ENCODE measurements at regions not wholly inside any gene's neighbourhood (a gene's known extent, or its start where the extent isn't known, plus 50 kb on each side); places are given as distances from the start of the nearest gene placed in this dataset.

GRCh38 chr10:29163746-29164145 is 125.1 kb upstream of the LYZL1 start:
- no peak for DNase-seq (ENCODE audit: low spot score)

DNA sequence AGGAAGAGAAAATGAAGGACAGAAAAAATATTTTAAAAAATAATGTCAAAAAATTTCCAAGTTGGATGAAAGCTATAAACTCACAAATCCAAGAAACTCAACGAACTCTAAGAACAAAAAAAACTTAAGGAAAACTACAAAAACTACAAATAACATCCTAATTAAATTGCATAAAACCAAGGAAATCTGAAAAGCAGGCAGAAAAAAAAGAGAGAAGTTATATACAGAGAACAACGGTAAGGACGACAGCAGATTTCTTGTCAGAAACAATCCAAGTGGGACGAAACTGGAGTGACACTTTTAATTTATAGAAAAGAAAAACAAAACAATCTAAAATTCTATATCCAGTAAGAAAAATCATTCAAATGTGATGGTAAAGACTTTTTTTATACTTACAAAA is 122.2 kb upstream of the LYZL1 start:
- no peak for DNase-seq (ENCODE audit: low spot score)

DNA sequence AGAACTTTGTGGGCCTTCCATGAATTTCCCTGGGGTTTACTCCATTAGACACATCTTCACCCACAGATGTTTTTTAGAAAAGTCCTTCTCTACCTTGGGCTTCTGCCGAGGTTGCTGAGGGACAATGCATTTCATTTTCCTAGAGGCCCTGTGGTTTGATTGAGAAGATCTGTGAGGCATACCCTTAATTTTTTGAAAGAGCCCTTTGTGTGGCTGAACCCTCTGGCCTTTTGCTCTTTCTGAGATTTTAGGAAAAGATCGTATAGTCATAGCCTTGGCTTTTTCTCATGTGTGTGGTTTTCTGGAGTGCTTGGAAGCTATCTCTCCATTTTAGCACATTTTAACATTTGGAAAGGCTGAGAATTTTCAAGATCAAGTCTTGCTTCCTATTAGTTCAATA is 119.8 kb upstream of the LYZL1 start:
- peak; percentile 82 for DNase-seq (ENCODE audit: low spot score)

DNA sequence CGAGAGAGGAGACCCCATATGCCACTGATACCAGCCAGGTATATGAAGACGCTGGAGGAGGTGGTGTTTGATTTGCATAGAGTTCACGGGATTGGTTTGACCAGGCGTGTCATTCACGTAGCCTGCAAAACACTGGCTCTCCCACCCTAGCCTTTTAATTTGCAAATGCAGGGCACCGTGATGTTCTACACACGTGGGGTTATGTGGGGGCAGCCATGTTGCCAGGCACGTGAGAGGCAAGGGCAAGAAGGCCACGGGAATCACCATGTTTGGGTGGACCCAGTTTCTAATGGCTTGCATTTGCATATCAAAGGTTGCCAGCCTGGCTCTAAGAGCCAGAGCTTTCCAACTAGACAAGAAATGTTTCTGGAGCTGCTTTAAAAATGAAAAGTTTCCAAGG is 117.2 kb upstream of the LYZL1 start:
- DNase-seq (ENCODE audit: low spot score), result no peak

GRCh38 chr10:29174389-29174788 is 114.5 kb upstream of the LYZL1 start:
- DNase-seq (ENCODE audit: low spot score), result no peak

GRCh38 chr10:29176845-29177832 is 111.7 kb upstream of the LYZL1 start:
- no peak for DNase-seq (ENCODE audit: low spot score)

DNA sequence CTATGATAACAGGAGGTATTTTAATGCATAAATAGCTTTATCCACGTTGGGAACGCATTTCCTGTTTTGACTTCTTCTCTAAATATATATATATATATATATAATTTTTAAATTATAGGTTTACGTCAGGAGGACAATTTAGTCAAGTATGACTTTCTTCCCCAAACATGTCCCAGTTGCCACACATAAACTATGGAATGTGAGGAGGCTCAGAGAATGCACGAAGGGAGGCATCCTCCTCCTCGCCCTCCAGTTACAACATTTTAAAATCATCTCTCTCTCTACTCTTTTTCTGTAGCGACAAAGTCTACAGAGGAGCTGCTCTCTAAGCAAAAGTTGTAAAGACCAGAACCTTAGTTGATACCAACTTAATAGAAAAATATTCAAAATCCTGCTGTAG is 106.9 kb upstream of the LYZL1 start:
- no peak for DNase-seq (ENCODE audit: low spot score)

- DNase-seq (ENCODE audit: low spot score), result no peak
These were observed 105.4 kb upstream of the LYZL1 start for GRCh38 chr10:29183301-29183945.

GRCh38 chr10:29184205-29185000 is 104.5 kb upstream of the LYZL1 start:
- no peak for DNase-seq (ENCODE audit: low spot score)

GRCh38 chr10:29185050-29185449 is 103.8 kb upstream of the LYZL1 start:
- no peak for DNase-seq (ENCODE audit: low spot score)

DNA sequence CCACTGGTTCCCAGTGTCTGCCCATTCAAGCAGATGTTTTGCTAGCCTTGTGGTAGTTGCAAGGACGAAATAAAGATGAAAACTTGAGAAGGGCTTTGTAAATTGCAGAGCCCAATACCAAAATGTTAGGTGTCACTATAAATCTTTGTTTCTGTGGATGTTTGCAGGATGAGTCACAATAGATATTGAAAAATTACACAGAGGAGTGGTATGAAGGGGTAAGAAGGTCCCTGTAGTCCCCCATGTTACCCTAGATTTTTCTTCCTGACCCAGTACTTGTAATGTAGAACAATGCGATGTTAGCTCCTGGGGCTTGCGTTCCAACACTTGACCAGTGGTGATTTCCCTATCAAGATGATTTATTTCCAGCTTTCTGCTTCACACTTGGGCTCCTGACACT is 102.6 kb upstream of the LYZL1 start:
- no peak for DNase-seq (ENCODE audit: low spot score)

- DNase-seq (ENCODE audit: low spot score), result no peak
These were observed 99.6 kb upstream of the LYZL1 start for GRCh38 chr10:29189256-29189655.

- DNase-seq (ENCODE audit: low spot score), result no peak
These were observed 97.2 kb upstream of the LYZL1 start for GRCh38 chr10:29191674-29192073.

GRCh38 chr10:29199339-29199738 is 89.5 kb upstream of the LYZL1 start:
- DNase-seq (ENCODE audit: low spot score), result no peak

DNA sequence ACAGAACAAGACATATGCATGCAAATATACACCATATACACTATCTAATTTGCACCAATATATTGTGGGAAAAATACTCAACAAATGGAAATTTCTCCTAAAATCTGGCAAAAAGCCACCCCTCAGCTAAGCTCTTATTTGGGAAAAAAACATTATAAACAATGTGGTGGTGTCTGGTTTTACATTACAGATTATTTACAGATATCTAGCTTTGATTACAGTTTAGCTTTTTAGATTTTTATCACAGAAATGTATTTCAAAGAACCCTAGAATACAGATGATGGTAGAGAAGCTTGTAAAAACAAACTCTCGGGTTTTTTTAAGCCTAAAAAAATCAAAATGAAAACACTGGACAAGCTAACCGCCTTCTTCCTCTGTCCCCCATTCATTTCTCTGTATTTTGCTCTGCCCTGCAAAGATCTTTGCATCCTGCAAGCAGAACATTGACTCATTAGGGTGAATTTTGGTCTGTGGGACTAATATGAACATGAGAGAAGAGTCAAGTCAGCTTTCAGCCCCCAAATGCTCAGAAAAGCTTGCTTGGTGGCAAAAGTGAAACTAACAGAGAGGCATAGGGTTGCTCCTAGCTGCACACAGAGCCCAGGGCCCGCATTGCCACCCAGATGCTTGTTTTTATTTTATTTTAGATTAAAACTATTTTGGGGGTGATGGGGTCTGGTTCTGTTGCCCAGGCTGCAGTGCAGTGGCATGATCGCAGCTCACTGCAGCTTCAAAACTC is 88.8 kb upstream of the LYZL1 start:
- DNase-seq (ENCODE audit: low spot score), result no peak

DNA sequence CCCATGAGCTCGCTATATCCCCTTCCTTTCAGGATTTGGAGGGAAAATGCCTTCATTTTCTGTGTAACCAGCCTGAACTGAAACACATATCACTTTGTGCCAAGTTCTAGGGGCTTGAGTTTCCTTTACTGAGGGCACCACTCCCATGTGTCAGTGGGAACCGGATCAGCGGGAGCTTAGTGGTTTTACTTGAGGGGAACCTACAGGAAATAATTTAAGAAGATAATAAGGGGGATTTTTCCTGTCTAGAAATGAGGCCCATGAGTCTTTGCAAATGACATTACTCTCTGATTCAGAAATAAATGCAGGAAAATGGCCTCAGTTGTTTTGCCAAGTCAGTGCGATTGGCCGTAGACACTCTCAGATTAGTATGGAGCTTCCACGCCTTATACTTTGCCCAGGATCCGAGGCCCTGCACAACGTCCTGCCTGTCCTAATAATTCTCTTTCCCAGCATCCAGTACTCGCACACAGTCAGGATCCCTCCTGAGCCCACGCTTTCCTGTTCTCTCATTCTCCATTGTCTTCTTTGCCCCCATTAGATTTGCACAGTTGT is 86.4 kb upstream of the LYZL1 start:
- no peak for DNase-seq (ENCODE audit: low spot score)

GRCh38 chr10:29203432-29203831 is 85.4 kb upstream of the LYZL1 start:
- no peak for DNase-seq (ENCODE audit: low spot score)

- DNase-seq (ENCODE audit: low spot score), result no peak
These were observed 84.6 kb upstream of the LYZL1 start for GRCh38 chr10:29204070-29204800.

DNA sequence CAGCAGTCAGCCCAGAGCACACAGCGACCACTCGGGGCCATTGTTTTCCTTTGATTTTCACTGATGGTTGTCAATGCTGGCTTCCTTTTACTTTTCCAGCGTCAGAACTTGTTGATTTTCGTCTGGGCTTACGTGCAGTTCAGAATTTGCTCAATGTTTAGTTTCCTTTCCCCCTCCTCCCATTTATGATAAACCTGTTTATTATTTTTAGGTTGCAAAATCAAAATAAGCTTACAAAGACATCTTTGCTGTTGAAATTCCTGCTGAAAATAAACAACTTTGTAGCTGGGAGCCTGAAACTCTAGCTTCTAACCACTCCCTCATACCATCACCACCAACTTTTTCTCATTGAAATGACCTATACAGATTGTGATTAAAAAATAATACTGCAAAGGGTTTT is 83.1 kb upstream of the LYZL1 start:
- DNase-seq (ENCODE audit: low spot score), result no peak

DNA sequence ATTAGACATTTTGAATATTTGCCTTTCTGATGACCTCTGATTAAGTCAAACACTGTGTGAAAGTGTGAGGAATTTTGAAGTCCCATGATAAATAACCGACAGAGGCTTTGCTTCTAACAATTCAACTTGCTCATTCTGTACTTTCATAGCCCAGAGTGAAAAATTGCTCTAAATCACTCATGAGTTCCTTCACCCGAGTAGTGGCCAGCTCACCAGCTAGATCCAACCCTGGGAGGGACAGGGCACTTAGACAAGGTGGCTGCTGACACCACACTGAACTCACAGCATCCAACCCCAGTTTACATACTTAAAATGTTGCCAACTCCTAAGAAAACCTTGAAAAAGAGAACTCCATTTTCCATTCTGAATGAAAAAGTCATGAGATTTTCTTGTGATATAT is 80.0 kb upstream of the LYZL1 start:
- no peak for DNase-seq (ENCODE audit: low spot score)

- DNase-seq (ENCODE audit: low spot score), result no peak
These were observed 79.0 kb upstream of the LYZL1 start for GRCh38 chr10:29209830-29210229.
